ENCODE measurements at regions not wholly inside any gene's neighbourhood (a gene's known extent, or its start where the extent isn't known, plus 50 kb on each side); places are given as distances from the start of the nearest gene placed in this dataset.

- no peak for TF ChIP-seq POLR2A (IDR thresholded peaks at IDR 0.05)
- no peak for TF ChIP-seq CTCF (IDR thresholded peaks at IDR 0.05)
These were observed 69.7 kb upstream of the ATP11B start for GRCh38 chr3:182723596-182723995.

Measured in testis (tissue), 2 donors.